Endothelial cell of umbilical vein (primary cell): ENCODE measurements at regions not wholly inside any gene's neighbourhood (a gene's known extent, or its start where the extent isn't known, plus 50 kb on each side); places are given as distances from the start of the nearest gene placed in this dataset.

Source experiments
- BruUV-seq: library from RNA; stranded (reverse); fragments of 400-500 nt; replicated peaks from 2 replicates; lab custom pipeline; 2021; lab: Mats Ljungman, UMichigan
- CTCF ChIA-PET: fragments of 300-600, 350-600 bp; sonication (Branson Sonifier 250); formaldehyde crosslinking; loops from one replicate; lab custom pipeline; 2021; ENCODE audit warnings: antibody characterized with exemption, inconsistent platforms; lab: Charles Lee
- POLR2A ChIA-PET: fragments of 300-600, 350-600 bp; sonication (Branson Sonifier 250); formaldehyde crosslinking; loops from one replicate; lab custom pipeline; 2021; ENCODE audit warnings: antibody characterized with exemption, inconsistent platforms; lab: Charles Lee
- DNase-seq: peaks from one replicate; pipeline ENCODE4 v3.0.0-alpha.2; 2011; ENCODE audit warnings: low read depth, low spot score
- FAIRE-seq: peaks from 2 replicates; lab custom pipeline; 2011; peaks lifted over from hg19 to GRCh38; lab: Jason Lieb, UNC
- H2AFZ ChIP-seq: 2 replicates; pipeline ENCODE4 v1.6.0; 2012; ENCODE audit warnings: low read depth, low read length, control low read depth, inconsistent platforms
- H3K27ac ChIP-seq: 2 replicates; pipeline ENCODE4 v1.5.1; 2011; ENCODE audit warnings: low read depth, mild to moderate bottlenecking, control low read depth, low read length, moderate library complexity; ENCODE audit not compliant: insufficient read depth
- H3K27me3 ChIP-seq, 2 experiments: 2 replicates each; pipeline versions ENCODE4 v1.6.0 to v1.6.1; 2011; ENCODE audit warnings: low read length in 2 of 2, mixed read lengths in 1 of 2; ENCODE audit not compliant: control insufficient read depth in 2 of 2, insufficient read depth in 2 of 2
- H3K36me3 ChIP-seq, 2 experiments: 2 replicates in 1 of 2; 3 replicates in 1 of 2; pipeline ENCODE4 v1.5.1; 2011; ENCODE audit warnings: low read length in 2 of 2, mild to moderate bottlenecking in 1 of 2, moderate library complexity in 1 of 2; ENCODE audit not compliant: control insufficient read depth in 2 of 2, insufficient read depth in 2 of 2; ENCODE audit errors: extremely low read depth in 1 of 2
- H3K4me1 ChIP-seq: 3 replicates; pipeline ENCODE4 v1.5.1; 2011; ENCODE audit warnings: mild to moderate bottlenecking, low read length; ENCODE audit not compliant: control insufficient read depth, insufficient read depth; ENCODE audit errors: extremely low read depth
- H3K4me2 ChIP-seq: 2 replicates; pipeline ENCODE4 v1.6.1; 2011; ENCODE audit warnings: low read length, control low read depth, mixed read lengths; ENCODE audit not compliant: insufficient read depth
- H3K4me3 ChIP-seq, 3 experiments: fragments of 200-600 bp in 1 of 3; sonication (generic), shearing (Covaris generic) in 1 of 3; replicated peaks in 1 of 3; 2 replicates each; pipeline ENCODE4 v1.5.1; 2011 to 2016; ENCODE audit warnings: control low read depth in 3 of 3, low read length in 3 of 3, mild to moderate bottlenecking in 2 of 3, inconsistent platforms in 1 of 3, low read depth in 1 of 3, moderate library complexity in 1 of 3; ENCODE audit not compliant: insufficient read depth in 1 of 3
- H3K79me2 ChIP-seq: 2 replicates; pipeline ENCODE4 v1.6.0; 2012; ENCODE audit warnings: low read length, inconsistent platforms; ENCODE audit not compliant: control insufficient read depth, insufficient read depth
- H3K9ac ChIP-seq: replicated peaks from 2 replicates; pipeline ENCODE3; 2011; ENCODE audit warnings: low read length, control low read depth; ENCODE audit not compliant: insufficient read depth; ENCODE audit errors: extremely low read depth
- H3K9me1 ChIP-seq: replicated peaks from 3 replicates; pipeline ENCODE4 v1.6.0; 2011; ENCODE audit warnings: mild to moderate bottlenecking, low read length; ENCODE audit not compliant: control insufficient read depth, insufficient read depth; ENCODE audit errors: extremely low read depth
- H3K9me3 ChIP-seq: replicated peaks from 2 replicates; pipeline ENCODE4 v1.5.1; 2012; ENCODE audit warnings: low read length, inconsistent platforms; ENCODE audit not compliant: control insufficient read depth, insufficient read depth
- H4K20me1 ChIP-seq: replicated peaks from 2 replicates; pipeline ENCODE3; 2011; ENCODE audit warnings: mild to moderate bottlenecking, low read length; ENCODE audit not compliant: control insufficient read depth, insufficient read depth; ENCODE audit errors: extremely low read depth
- EZH2 ChIP-seq: IDR thresholded peaks from 2 replicates; pipeline ENCODE4 v1.6.1; 2012; ENCODE audit warnings: borderline replicate concordance, low read depth, mild to moderate bottlenecking, moderate library complexity, low read length, inconsistent platforms; ENCODE audit not compliant: severe bottlenecking
- FOS ChIP-seq: IDR thresholded peaks from 2 replicates; pipeline ENCODE4 v1.6.1; 2011; ENCODE audit warnings: mild to moderate bottlenecking, low read length, moderate library complexity, borderline replicate concordance; ENCODE audit not compliant: insufficient read depth
- GATA2 ChIP-seq: IDR thresholded peaks from 2 replicates; pipeline ENCODE4 v1.7.0; 2011; ENCODE audit warnings: low read depth, mild to moderate bottlenecking, moderate library complexity, mixed read lengths, low read length; ENCODE audit not compliant: insufficient read length, insufficient read depth
- JUN ChIP-seq: IDR thresholded peaks from 2 replicates; pipeline ENCODE4 v1.6.1; 2011; ENCODE audit warnings: borderline replicate concordance, low read depth; ENCODE audit not compliant: insufficient read length, insufficient read depth
- MYC ChIP-seq: IDR thresholded peaks from one replicate; pipeline ENCODE4 v1.6.1; 2011; ENCODE audit warnings: mild to moderate bottlenecking, low read depth, low read length
- POLR2A ChIP-seq: IDR thresholded peaks from 2 replicates; pipeline ENCODE4 v1.6.1; 2012; ENCODE audit warnings: low read depth, mild to moderate bottlenecking, control low read depth, low read length
- POLR2AphosphoS5 ChIP-seq: IDR thresholded peaks from 2 replicates; pipeline ENCODE4 v1.6.1; 2012; ENCODE audit warnings: low read depth, mild to moderate bottlenecking, control low read depth, low read length, moderate library complexity; ENCODE audit not compliant: insufficient read depth
- dilution Hi-C: fragments of 300-500 bp; cut with MboI; formaldehyde crosslinking; loops from one replicate; pipeline ENCODE4 v1.15.0; 2019; ENCODE audit warnings: low sequenced_read_pairs; ENCODE audit not compliant: extremely low pct_ligation_motif_present
- intact Hi-C: fragments of 100-400 bp; cut with micrococcal nuclease; formaldehyde crosslinking; loops from one replicate; pipeline ENCODE4 v1.10.0; 2022
- TF ChIP-seq, protein P1 (sequence below): IDR thresholded peaks from 2 replicates; pipeline ENCODE4 v1.6.1; 2011; ENCODE audit not compliant: insufficient read depth, insufficient read length
- TF ChIP-seq, protein P2 (sequence below), 2 donors: IDR thresholded peaks; 1 replicate in 1 of 2; 2 replicates in 1 of 2; pipeline ENCODE4 v1.5.1; 2011; ENCODE audit warnings: low read length in 2 of 2, mild to moderate bottlenecking in 2 of 2, moderate library complexity in 2 of 2, control low read depth in 1 of 2, inconsistent platforms in 1 of 2, low read depth in 1 of 2; ENCODE audit not compliant: insufficient read depth in 1 of 2; ENCODE audit errors: extremely low read depth in 1 of 2

- no peak overlapping the region for H3K9ac ChIP-seq
- no peaks in the 10 kb centered on the region for H3K27me3 ChIP-seq
- dilution Hi-C loops (no loop called here), intact Hi-C loops (no loop called here)
- FAIRE-seq (no peak), DNase-seq (no peak)
- TF ChIP-seq EZH2 = no peak
- TF ChIP-seq, protein P1, sequence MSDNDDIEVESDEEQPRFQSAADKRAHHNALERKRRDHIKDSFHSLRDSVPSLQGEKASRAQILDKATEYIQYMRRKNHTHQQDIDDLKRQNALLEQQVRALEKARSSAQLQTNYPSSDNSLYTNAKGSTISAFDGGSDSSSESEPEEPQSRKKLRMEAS = no peak
- TF ChIP-seq FOS = no peak
- TF ChIP-seq POLR2AphosphoS5 = no peak
- TF ChIP-seq, protein P2, sequence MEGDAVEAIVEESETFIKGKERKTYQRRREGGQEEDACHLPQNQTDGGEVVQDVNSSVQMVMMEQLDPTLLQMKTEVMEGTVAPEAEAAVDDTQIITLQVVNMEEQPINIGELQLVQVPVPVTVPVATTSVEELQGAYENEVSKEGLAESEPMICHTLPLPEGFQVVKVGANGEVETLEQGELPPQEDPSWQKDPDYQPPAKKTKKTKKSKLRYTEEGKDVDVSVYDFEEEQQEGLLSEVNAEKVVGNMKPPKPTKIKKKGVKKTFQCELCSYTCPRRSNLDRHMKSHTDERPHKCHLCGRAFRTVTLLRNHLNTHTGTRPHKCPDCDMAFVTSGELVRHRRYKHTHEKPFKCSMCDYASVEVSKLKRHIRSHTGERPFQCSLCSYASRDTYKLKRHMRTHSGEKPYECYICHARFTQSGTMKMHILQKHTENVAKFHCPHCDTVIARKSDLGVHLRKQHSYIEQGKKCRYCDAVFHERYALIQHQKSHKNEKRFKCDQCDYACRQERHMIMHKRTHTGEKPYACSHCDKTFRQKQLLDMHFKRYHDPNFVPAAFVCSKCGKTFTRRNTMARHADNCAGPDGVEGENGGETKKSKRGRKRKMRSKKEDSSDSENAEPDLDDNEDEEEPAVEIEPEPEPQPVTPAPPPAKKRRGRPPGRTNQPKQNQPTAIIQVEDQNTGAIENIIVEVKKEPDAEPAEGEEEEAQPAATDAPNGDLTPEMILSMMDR (IDR thresholded peaks at IDR 0.05; ENCODE audit: extremely low read depth in 1 of 2, insufficient read depth in 1 of 2, low read depth in 1 of 2, low read length in 2 of 2) = no peak
- TF ChIP-seq GATA2 = no peak
- TF ChIP-seq POLR2A = no peak
- TF ChIP-seq MYC = no peak
- no peak for TF ChIP-seq JUN
- no peaks in the 10 kb centered on the region for H3K79me2 ChIP-seq
- ChIA-PET POLR2A (no interaction called here), CTCF (interaction anchor here (1.0 kb wide), 1 partner anchor 11 kb away, joined by 3 read pairs; no protein-coding TSS in a partner anchor)
- no peaks in the 10 kb centered on the region for H3K9me3 ChIP-seq
- H3K27ac ChIP-seq = no peak overlapping the region
- no peaks in the 10 kb centered on the region for H3K9me1 ChIP-seq
- no peak overlapping the region for H3K4me3 ChIP-seq
- BruUV-seq = no TSS peak
- no peak overlapping the region for H2AFZ ChIP-seq
- H3K4me1 ChIP-seq = no peaks in the 10 kb centered on the region
- H3K36me3 ChIP-seq = no peaks in the 10 kb centered on the region
- H3K4me2 ChIP-seq = no peak overlapping the region
- no peaks in the 10 kb centered on the region for H4K20me1 ChIP-seq
Measured at GRCh38 chr6:122008101-122008999, 391.1 kb upstream of the HSF2 start.
